HFFc6 (cell line): ENCODE measurements at regions not wholly inside any gene's neighbourhood (a gene's known extent, or its start where the extent isn't known, plus 50 kb on each side); places are given as distances from the start of the nearest gene placed in this dataset.

Experiments used
- DNase-seq: peaks from one replicate; pipeline ENCODE4 v3.0.0-alpha.2; 2018
- H3K27ac Mint-ChIP-seq: 2 replicates; pipeline ENCODE4 v1.8.0; 2020; ENCODE audit warnings: mild to moderate bottlenecking, mixed read lengths
- H3K27me3 Mint-ChIP-seq: 2 replicates; pipeline ENCODE4 v1.8.0; 2021; ENCODE audit warnings: mild to moderate bottlenecking, moderate library complexity, mixed read lengths; ENCODE audit not compliant: insufficient read depth
- H3K36me3 Mint-ChIP-seq: 2 replicates; pipeline ENCODE4 v1.8.0; 2021; ENCODE audit warnings: low read depth, mixed read lengths
- H3K4me1 Mint-ChIP-seq: 2 replicates; pipeline ENCODE4 v1.8.0; 2020; ENCODE audit warnings: low read depth, mixed read lengths
- H3K4me3 Mint-ChIP-seq: 2 replicates; pipeline ENCODE4 v1.8.0; 2020; ENCODE audit warnings: mild to moderate bottlenecking, moderate library complexity, mixed read lengths
- H3K9me3 Mint-ChIP-seq: 2 replicates; pipeline ENCODE4 v1.8.0; 2020; ENCODE audit warnings: mild to moderate bottlenecking, mixed read lengths
- CTCF ChIP-seq: fragments of 200-600 bp; sonication (generic); IDR thresholded peaks from 2 replicates; pipeline ENCODE4 v1.5.0; 2021; ENCODE audit warnings: antibody characterized with exemption, mild to moderate bottlenecking

DNA sequence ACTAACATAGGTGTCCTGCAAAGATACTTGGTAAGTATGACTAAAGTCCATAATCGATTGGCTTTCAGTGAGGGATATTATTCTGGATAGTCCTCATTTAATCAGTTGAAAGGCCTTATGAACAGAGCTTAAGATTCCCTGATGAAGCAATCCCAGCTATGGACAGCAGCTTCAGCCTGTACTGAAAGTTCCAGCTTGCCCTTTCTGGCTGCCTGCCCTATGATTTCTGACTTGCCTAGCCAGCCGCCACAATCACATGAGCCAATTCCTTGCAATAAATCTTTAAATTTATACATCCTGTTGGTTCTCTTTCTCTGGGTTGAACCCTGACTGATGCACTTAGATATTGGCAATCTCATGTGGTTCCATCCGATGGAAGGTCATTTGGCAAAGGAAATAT, 759.0 kb upstream of the API5 start:
- no peak for TF ChIP-seq CTCF
- H3K36me3 Mint-ChIP-seq: no peaks in the 10 kb centered on the region; the same call in 1 of the 2 replicates
- no peak overlapping the region for H3K4me3 Mint-ChIP-seq
- H3K27ac Mint-ChIP-seq: no peak overlapping the region
- H3K27me3 Mint-ChIP-seq: no peaks in the 10 kb centered on the region
- H3K4me1 Mint-ChIP-seq: no peaks in the 10 kb centered on the region
- DNase-seq: no peak
- H3K9me3 Mint-ChIP-seq: peaks cover 3% of the 10 kb centered on the region; the same call in 1 of the 2 replicates

DNA sequence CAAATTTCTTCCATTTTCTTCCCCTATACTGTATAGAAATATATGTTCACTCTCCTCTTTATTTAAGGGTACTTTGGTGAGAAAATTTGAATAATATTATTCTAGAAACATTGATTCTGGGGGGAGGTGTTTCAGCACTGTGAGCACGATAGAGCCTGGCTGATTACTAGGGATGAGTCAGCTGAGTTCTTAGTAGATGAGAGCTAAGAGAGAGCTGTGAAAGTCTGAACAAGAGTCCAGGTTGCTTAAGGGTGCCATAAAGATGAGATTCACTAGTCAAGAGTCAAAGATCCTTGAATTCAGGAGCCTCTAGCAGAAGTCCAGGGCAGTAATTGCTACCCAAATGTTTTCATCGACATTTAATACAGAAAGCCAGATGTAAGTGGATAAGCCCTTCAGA, 756.6 kb upstream of the API5 start:
- no peak for TF ChIP-seq CTCF
- Mint-ChIP-seq H3K27ac (no peak overlapping the region), H3K27me3 (no peaks in the 10 kb centered on the region), H3K4me3 (no peak overlapping the region), H3K9me3 (peaks cover 19% of the 10 kb centered on the region), H3K36me3 (no peaks in the 10 kb centered on the region; the same call in 1 of the 2 replicates), H3K4me1 (no peaks in the 10 kb centered on the region)
- DNase-seq: no peak

GRCh38 chr11:42571131-42571877, 740.5 kb upstream of the API5 start:
- no peak for TF ChIP-seq CTCF
- Mint-ChIP-seq H3K36me3 (no peaks in the 10 kb centered on the region), H3K9me3 (peaks cover 24% of the 10 kb centered on the region), H3K4me3 (no peak overlapping the region), H3K27me3 (no peaks in the 10 kb centered on the region), H3K4me1 (no peaks in the 10 kb centered on the region), H3K27ac (no peak overlapping the region)
- no peak for DNase-seq

- Mint-ChIP-seq H3K4me3 (no peak overlapping the region), H3K27me3 (no peaks in the 10 kb centered on the region), H3K36me3 (no peaks in the 10 kb centered on the region), H3K9me3 (peaks cover 24% of the 10 kb centered on the region), H3K4me1 (no peaks in the 10 kb centered on the region), H3K27ac (no peak overlapping the region)
- DNase-seq: no peak
- no peak for TF ChIP-seq CTCF
Measured at GRCh38 chr11:42571878-42572610, 739.8 kb upstream of the API5 start.

GRCh38 chr11:42576318-42576717, 735.5 kb upstream of the API5 start:
- no peaks in the 10 kb centered on the region for H3K36me3 Mint-ChIP-seq
- peaks cover 38% of the 10 kb centered on the region for H3K9me3 Mint-ChIP-seq
- no peaks in the 10 kb centered on the region for H3K4me1 Mint-ChIP-seq
- no peak for DNase-seq
- no peak overlapping the region for H3K27ac Mint-ChIP-seq
- no peaks in the 10 kb centered on the region for H3K27me3 Mint-ChIP-seq
- TF ChIP-seq CTCF: no peak
- H3K4me3 Mint-ChIP-seq: no peak overlapping the region
